Mucosa of rectum (tissue), 2 donors: ENCODE measurements at regions not wholly inside any gene's neighbourhood (a gene's known extent, or its start where the extent isn't known, plus 50 kb on each side); places are given as distances from the start of the nearest gene placed in this dataset.

Experiments used
- H3K27ac ChIP-seq, 2 donors: one replicate each; pipeline ENCODE4 v1.7.0; 2013; ENCODE audit warnings: inconsistent platforms in 2 of 2, low read depth in 2 of 2, low read length in 2 of 2
- H3K27me3 ChIP-seq, 2 donors: one replicate each; pipeline ENCODE4 v1.7.0; 2013; ENCODE audit warnings: low read length in 2 of 2; ENCODE audit not compliant: control insufficient read depth in 2 of 2, insufficient read depth in 2 of 2
- H3K36me3 ChIP-seq, 2 donors: one replicate each; pipeline ENCODE4 v1.7.0; 2013; ENCODE audit warnings: low read length in 2 of 2; ENCODE audit not compliant: control insufficient read depth in 2 of 2, insufficient read depth in 2 of 2
- H3K4me1 ChIP-seq, 2 donors: one replicate each; pipeline ENCODE4 v1.7.0; 2013; ENCODE audit warnings: low read length in 2 of 2, mild to moderate bottlenecking in 1 of 2; ENCODE audit not compliant: control insufficient read depth in 2 of 2, insufficient read depth in 2 of 2
- H3K4me3 ChIP-seq, 2 donors: one replicate each; pipeline ENCODE4 v1.7.0; 2013; ENCODE audit warnings: low read length in 2 of 2
- H3K9ac ChIP-seq, 2 donors: one replicate each; pipeline ENCODE4 v1.7.0; 2013; ENCODE audit warnings: low read length in 2 of 2, low read depth in 1 of 2, mild to moderate bottlenecking in 1 of 2
- H3K9me3 ChIP-seq, 2 donors: one replicate each; pipeline ENCODE4 v1.7.0; 2013; ENCODE audit warnings: low read length in 2 of 2; ENCODE audit not compliant: control insufficient read depth in 2 of 2
- donor health status: healthy.
- donor health status: Normal muscosa, but diverticular disease.

- Histone ChIP-seq H3K4me3 (no peak overlapping the region), H3K9ac (no peak overlapping the region), H3K27me3 (no peaks in the 10 kb centered on the region), H3K9me3 (no peaks in the 10 kb centered on the region), H3K36me3 (no peaks in the 10 kb centered on the region), H3K4me1 (no peaks in the 10 kb centered on the region), H3K27ac (no peak overlapping the region)
Measured at GRCh38 chr1:55669293-55669692, 454.1 kb upstream of the USP24 start.

- H3K9ac ChIP-seq = no peak overlapping the region
- no peaks in the 10 kb centered on the region for H3K27me3 ChIP-seq
- H3K4me1 ChIP-seq = no peaks in the 10 kb centered on the region
- no peak overlapping the region for H3K27ac ChIP-seq
- H3K36me3 ChIP-seq = no peaks in the 10 kb centered on the region
- H3K4me3 ChIP-seq = no peak overlapping the region
- no peaks in the 10 kb centered on the region for H3K9me3 ChIP-seq
Measured at GRCh38 chr1:55662875-55663274, 447.7 kb upstream of the USP24 start.

- no peak overlapping the region for H3K9ac ChIP-seq
- no peak overlapping the region for H3K27ac ChIP-seq
- no peaks in the 10 kb centered on the region for H3K36me3 ChIP-seq
- no peaks in the 10 kb centered on the region for H3K4me1 ChIP-seq
- H3K27me3 ChIP-seq = no peaks in the 10 kb centered on the region
- no peak overlapping the region for H3K4me3 ChIP-seq
- H3K9me3 ChIP-seq = no peaks in the 10 kb centered on the region
Measured at GRCh38 chr1:55658917-55659316, 443.8 kb upstream of the USP24 start.

GRCh38 chr1:55654750-55655149 lies 439.6 kb upstream of the USP24 start:
- Histone ChIP-seq H3K4me3 (no peak overlapping the region), H3K4me1 (no peaks in the 10 kb centered on the region), H3K27me3 (no peaks in the 10 kb centered on the region), H3K36me3 (no peaks in the 10 kb centered on the region), H3K9ac (no peak overlapping the region), H3K27ac (no peak overlapping the region), H3K9me3 (no peaks in the 10 kb centered on the region)

GRCh38 chr1:55654171-55654570 lies 439.0 kb upstream of the USP24 start:
- H3K27ac ChIP-seq = no peak overlapping the region
- H3K9me3 ChIP-seq = no peaks in the 10 kb centered on the region
- H3K27me3 ChIP-seq = no peaks in the 10 kb centered on the region
- no peaks in the 10 kb centered on the region for H3K4me1 ChIP-seq
- H3K9ac ChIP-seq = no peak overlapping the region
- no peak overlapping the region for H3K4me3 ChIP-seq
- no peaks in the 10 kb centered on the region for H3K36me3 ChIP-seq

- Histone ChIP-seq H3K4me3 (no peak overlapping the region), H3K9me3 (no peaks in the 10 kb centered on the region), H3K4me1 (no peaks in the 10 kb centered on the region), H3K27me3 (no peaks in the 10 kb centered on the region), H3K36me3 (no peaks in the 10 kb centered on the region), H3K27ac (no peak overlapping the region), H3K9ac (no peak overlapping the region)
Measured at GRCh38 chr1:55650444-55650843, 435.3 kb upstream of the USP24 start.

GRCh38 chr1:55646181-55646580 lies 431.0 kb upstream of the USP24 start:
- Histone ChIP-seq H3K36me3 (no peaks in the 10 kb centered on the region), H3K27ac (no peak overlapping the region), H3K4me1 (no peaks in the 10 kb centered on the region), H3K9ac (no peak overlapping the region), H3K9me3 (no peaks in the 10 kb centered on the region), H3K4me3 (no peak overlapping the region), H3K27me3 (no peaks in the 10 kb centered on the region)

- Histone ChIP-seq H3K9ac (no peak overlapping the region), H3K27ac (no peak overlapping the region), H3K4me1 (no peaks in the 10 kb centered on the region), H3K4me3 (no peak overlapping the region), H3K9me3 (no peaks in the 10 kb centered on the region), H3K27me3 (no peaks in the 10 kb centered on the region), H3K36me3 (no peaks in the 10 kb centered on the region)
Measured at GRCh38 chr1:55645270-55645669, 430.1 kb upstream of the USP24 start.

- H3K4me1 ChIP-seq = no peaks in the 10 kb centered on the region
- H3K4me3 ChIP-seq = no peak overlapping the region
- H3K27ac ChIP-seq = no peak overlapping the region
- no peak overlapping the region for H3K9ac ChIP-seq
- no peaks in the 10 kb centered on the region for H3K9me3 ChIP-seq
- H3K27me3 ChIP-seq = no peaks in the 10 kb centered on the region
- no peaks in the 10 kb centered on the region for H3K36me3 ChIP-seq
Measured at GRCh38 chr1:55641947-55642346, 426.8 kb upstream of the USP24 start.

GRCh38 chr1:55640708-55641473 lies 425.7 kb upstream of the USP24 start:
- Histone ChIP-seq H3K36me3 (no peaks in the 10 kb centered on the region), H3K27ac (no peak overlapping the region), H3K4me1 (no peaks in the 10 kb centered on the region), H3K9me3 (no peaks in the 10 kb centered on the region), H3K4me3 (peak overlapping the region; percentile 14 to 34), H3K9ac (no peak overlapping the region), H3K27me3 (no peaks in the 10 kb centered on the region)
